BLaER1 (cell line): ENCODE measurements at regions not wholly inside any gene's neighbourhood (a gene's known extent, or its start where the extent isn't known, plus 50 kb on each side); places are given as distances from the start of the nearest gene placed in this dataset.

Experiments
- H3K27ac ChIP-seq: shearing (Covaris generic); formaldehyde crosslinking; 2 replicates; pipeline ENCODE4 v1.8.1; 2022
- H3K27me3 ChIP-seq: shearing (Covaris generic); formaldehyde crosslinking; 2 replicates; pipeline ENCODE4 v1.8.1; 2022
- H3K36me3 ChIP-seq: shearing (Covaris generic); formaldehyde crosslinking; 2 replicates; pipeline ENCODE4 v1.8.1; 2022
- H3K4me1 ChIP-seq: shearing (Covaris generic); formaldehyde crosslinking; 2 replicates; pipeline ENCODE4 v1.8.1; 2022
- H3K4me2 ChIP-seq: shearing (Covaris generic); formaldehyde crosslinking; 2 replicates; pipeline ENCODE4 v1.8.1; 2022
- H3K4me3 ChIP-seq: shearing (Covaris generic); formaldehyde crosslinking; 2 replicates; pipeline ENCODE4 v1.8.1; 2022
- H3K9ac ChIP-seq: shearing (Covaris generic); formaldehyde crosslinking; 2 replicates; pipeline ENCODE4 v1.8.1; 2022
- H3K9me3 ChIP-seq: shearing (Covaris generic); formaldehyde crosslinking; 2 replicates; pipeline ENCODE4 v1.8.1; 2022
- H4K20me1 ChIP-seq: shearing (Covaris generic); formaldehyde crosslinking; 2 replicates; pipeline ENCODE4 v1.8.1; 2022
- Cebpa-rat ChIP-seq: shearing (Covaris generic); IDR thresholded peaks from 2 replicates; pipeline ENCODE4 v1.8.1; 2022

GRCh38 chr13:97109841-97110492, 112.2 kb upstream of the MBNL2 start:
- H3K4me2 ChIP-seq, result peak overlapping the region; percentile 52
- no peak overlapping the region for H3K9ac ChIP-seq
- H3K9me3 ChIP-seq, result no peaks in the 10 kb centered on the region
- TF ChIP-seq Cebpa-rat, result 0 out of 2 replicates have a peak, but pooled peaks have one; percentile 63
- no peaks in the 10 kb centered on the region for H3K27me3 ChIP-seq
- no peak overlapping the region for H3K27ac ChIP-seq
- no peaks in the 10 kb centered on the region for H3K36me3 ChIP-seq
- peaks cover 6% of the 10 kb centered on the region for H3K4me1 ChIP-seq
- H4K20me1 ChIP-seq, result no peaks in the 10 kb centered on the region
- no peak overlapping the region for H3K4me3 ChIP-seq

- Histone ChIP-seq H3K4me1 (peaks cover 6% of the 10 kb centered on the region), H3K4me2 (no peak overlapping the region), H3K4me3 (no peak overlapping the region), H3K9ac (no peak overlapping the region), H3K36me3 (no peaks in the 10 kb centered on the region), H3K9me3 (no peaks in the 10 kb centered on the region), H4K20me1 (no peaks in the 10 kb centered on the region), H3K27ac (no peak overlapping the region), H3K27me3 (no peaks in the 10 kb centered on the region)
- no peak for TF ChIP-seq Cebpa-rat
Measured at GRCh38 chr13:97110936-97111335, 111.2 kb upstream of the MBNL2 start.

- no peak overlapping the region for H3K27ac ChIP-seq
Measured at GRCh38 chr13:97111756-97112155, 110.4 kb upstream of the MBNL2 start.

GRCh38 chr13:97112446-97113152, 109.5 kb upstream of the MBNL2 start:
- Histone ChIP-seq H4K20me1 (no peaks in the 10 kb centered on the region), H3K27me3 (no peaks in the 10 kb centered on the region), H3K4me3 (no peak overlapping the region), H3K9me3 (no peaks in the 10 kb centered on the region), H3K9ac (no peak overlapping the region), H3K4me1 (peaks cover 6% of the 10 kb centered on the region), H3K4me2 (no peak overlapping the region), H3K36me3 (no peaks in the 10 kb centered on the region), H3K27ac (no peak overlapping the region)
- TF ChIP-seq Cebpa-rat, result no peak

More at GRCh38 chr13:97111756-97112155, 110.4 kb upstream of the MBNL2 start:
- H4K20me1 ChIP-seq, result no peaks in the 10 kb centered on the region
- no peak for TF ChIP-seq Cebpa-rat
- no peak overlapping the region for H3K9ac ChIP-seq
- no peak overlapping the region for H3K4me3 ChIP-seq
- no peaks in the 10 kb centered on the region for H3K27me3 ChIP-seq
- no peaks in the 10 kb centered on the region for H3K36me3 ChIP-seq
- H3K9me3 ChIP-seq, result no peaks in the 10 kb centered on the region
- H3K4me1 ChIP-seq, result peaks cover 6% of the 10 kb centered on the region
- H3K4me2 ChIP-seq, result no peak overlapping the region

GRCh38 chr13:97113231-97114001, 108.7 kb upstream of the MBNL2 start:
- H3K27me3 ChIP-seq, result no peaks in the 10 kb centered on the region
- H3K4me2 ChIP-seq, result no peak overlapping the region
- TF ChIP-seq Cebpa-rat, result no peak
- H3K9ac ChIP-seq, result no peak overlapping the region
- no peak overlapping the region for H3K27ac ChIP-seq
- no peaks in the 10 kb centered on the region for H3K36me3 ChIP-seq
- peaks cover 6% of the 10 kb centered on the region for H3K4me1 ChIP-seq
- no peak overlapping the region for H3K4me3 ChIP-seq
- H3K9me3 ChIP-seq, result no peaks in the 10 kb centered on the region
- no peaks in the 10 kb centered on the region for H4K20me1 ChIP-seq

GRCh38 chr13:97114651-97115050, 107.5 kb upstream of the MBNL2 start:
- Histone ChIP-seq H3K9me3 (no peaks in the 10 kb centered on the region), H3K4me3 (no peak overlapping the region), H3K4me1 (peaks cover 3% of the 10 kb centered on the region), H3K27me3 (no peaks in the 10 kb centered on the region), H3K9ac (no peak overlapping the region), H3K4me2 (no peak overlapping the region), H3K36me3 (no peaks in the 10 kb centered on the region), H3K27ac (no peak overlapping the region), H4K20me1 (no peaks in the 10 kb centered on the region)
- TF ChIP-seq Cebpa-rat, result no peak

GRCh38 chr13:97116754-97117153, 105.4 kb upstream of the MBNL2 start:
- Histone ChIP-seq H3K9ac (no peak overlapping the region), H3K36me3 (no peaks in the 10 kb centered on the region), H3K4me1 (no peaks in the 10 kb centered on the region), H3K9me3 (no peaks in the 10 kb centered on the region), H3K4me2 (no peak overlapping the region), H3K27me3 (no peaks in the 10 kb centered on the region), H3K4me3 (no peak overlapping the region), H4K20me1 (no peaks in the 10 kb centered on the region), H3K27ac (no peak overlapping the region)
- no peak for TF ChIP-seq Cebpa-rat

GRCh38 chr13:97117388-97117910, 104.7 kb upstream of the MBNL2 start:
- H3K27me3 ChIP-seq, result no peaks in the 10 kb centered on the region
- H4K20me1 ChIP-seq, result no peaks in the 10 kb centered on the region
- H3K9ac ChIP-seq, result no peak overlapping the region
- no peak overlapping the region for H3K27ac ChIP-seq
- H3K4me3 ChIP-seq, result no peak overlapping the region
- no peaks in the 10 kb centered on the region for H3K9me3 ChIP-seq
- no peaks in the 10 kb centered on the region for H3K4me1 ChIP-seq
- TF ChIP-seq Cebpa-rat, result no peak
- H3K36me3 ChIP-seq, result no peaks in the 10 kb centered on the region
- no peak overlapping the region for H3K4me2 ChIP-seq

GRCh38 chr13:97119943-97120342, 102.2 kb upstream of the MBNL2 start:
- Histone ChIP-seq H3K4me3 (no peak overlapping the region), H3K27me3 (no peaks in the 10 kb centered on the region), H3K27ac (no peak overlapping the region), H3K9ac (no peak overlapping the region), H3K4me2 (no peak overlapping the region), H3K4me1 (no peaks in the 10 kb centered on the region), H3K9me3 (no peaks in the 10 kb centered on the region), H4K20me1 (no peaks in the 10 kb centered on the region), H3K36me3 (no peaks in the 10 kb centered on the region)
- no peak for TF ChIP-seq Cebpa-rat

GRCh38 chr13:97120346-97120745, 101.8 kb upstream of the MBNL2 start:
- Histone ChIP-seq H3K27me3 (no peaks in the 10 kb centered on the region), H3K9ac (no peak overlapping the region), H4K20me1 (no peaks in the 10 kb centered on the region), H3K27ac (no peak overlapping the region), H3K4me3 (no peak overlapping the region), H3K9me3 (no peaks in the 10 kb centered on the region), H3K4me2 (no peak overlapping the region), H3K36me3 (no peaks in the 10 kb centered on the region), H3K4me1 (peaks cover 2% of the 10 kb centered on the region)
- TF ChIP-seq Cebpa-rat, result no peak
